Frontal cortex (tissue), 3 donors: ENCODE measurements at regions not wholly inside any gene's neighbourhood (a gene's known extent, or its start where the extent isn't known, plus 50 kb on each side); places are given as distances from the start of the nearest gene placed in this dataset.
"Not testable (repeated sequence)": the region's sequence is repeated elsewhere in the genome, so short reads cannot be mapped to it uniquely, and the experiment has no call there.

ENCODE experiments used
- DNase-seq, 2 donors: peaks; one replicate each; pipeline ENCODE4 v3.0.0; 2012; ENCODE audit warnings: low spot score in 2 of 2
- FAIRE-seq: peaks from 2 replicates; lab custom pipeline; 2012; peaks lifted over from hg19 to GRCh38; lab: Jason Lieb, UNC
- donor health status: control.
- donor health status: control.
- donor health status: control.

DNA sequence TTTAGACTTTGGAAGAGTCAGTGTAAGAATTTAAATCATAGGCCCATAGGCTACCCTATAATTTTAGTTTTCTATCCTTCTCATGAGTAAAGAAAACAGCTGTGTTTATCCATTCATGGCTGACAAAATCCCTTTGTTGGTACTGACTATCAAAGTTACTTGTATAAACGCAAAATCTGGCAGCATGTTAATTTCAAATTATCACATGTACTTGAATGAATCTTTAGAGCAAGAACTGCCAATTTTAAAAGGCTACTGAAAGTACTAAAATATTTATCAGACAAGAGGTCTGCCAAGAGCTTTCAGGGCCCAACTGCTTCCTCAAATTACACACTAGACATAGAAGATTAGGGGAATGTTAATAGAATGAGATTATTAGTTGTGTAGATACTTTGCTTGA, 66.6 kb downstream of the MYL12B start:
- FAIRE-seq (no peak), DNase-seq (no peak)

DNA sequence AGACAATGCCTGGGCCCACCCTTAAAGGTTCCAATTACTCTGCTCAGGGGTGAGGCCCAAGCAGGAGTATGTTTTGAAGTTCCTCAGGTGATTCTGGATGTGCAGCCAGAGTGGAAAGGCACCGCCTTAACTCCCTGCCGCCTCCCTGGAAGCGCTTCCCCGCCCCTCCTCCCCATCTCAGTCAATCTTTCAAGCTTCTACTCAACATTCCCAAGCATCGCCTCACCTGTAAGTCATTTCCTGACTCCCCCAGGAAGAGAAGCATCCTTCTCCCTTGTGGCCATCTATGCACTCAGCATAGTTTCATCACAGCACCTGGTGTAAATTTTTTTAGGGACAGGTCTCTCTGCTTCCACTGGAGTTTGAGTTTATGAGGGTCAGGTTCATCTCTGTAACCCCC, 67.5 kb downstream of the MYL12B start:
- DNase-seq (no peak), FAIRE-seq (no peak)

DNA sequence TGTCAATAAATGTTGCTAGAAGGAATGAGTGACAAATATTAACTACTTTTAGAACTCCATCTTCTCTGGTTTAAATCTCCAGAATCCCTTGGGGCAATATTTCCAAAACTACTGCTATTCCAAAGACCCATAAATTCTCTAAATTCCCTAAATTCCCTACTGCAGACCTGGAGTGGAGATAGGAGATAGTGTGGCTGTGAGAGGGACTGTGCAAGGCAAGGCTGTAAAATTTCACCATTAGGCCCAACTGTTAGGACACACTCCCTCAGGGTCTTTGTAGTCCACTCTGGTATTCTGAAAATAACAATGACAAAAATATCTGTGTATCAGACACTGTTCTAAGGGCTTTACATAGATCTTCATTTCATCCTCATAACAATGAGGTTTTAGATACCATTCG, 67.9 kb downstream of the MYL12B start:
- no peak for FAIRE-seq
- no peak for DNase-seq

DNA sequence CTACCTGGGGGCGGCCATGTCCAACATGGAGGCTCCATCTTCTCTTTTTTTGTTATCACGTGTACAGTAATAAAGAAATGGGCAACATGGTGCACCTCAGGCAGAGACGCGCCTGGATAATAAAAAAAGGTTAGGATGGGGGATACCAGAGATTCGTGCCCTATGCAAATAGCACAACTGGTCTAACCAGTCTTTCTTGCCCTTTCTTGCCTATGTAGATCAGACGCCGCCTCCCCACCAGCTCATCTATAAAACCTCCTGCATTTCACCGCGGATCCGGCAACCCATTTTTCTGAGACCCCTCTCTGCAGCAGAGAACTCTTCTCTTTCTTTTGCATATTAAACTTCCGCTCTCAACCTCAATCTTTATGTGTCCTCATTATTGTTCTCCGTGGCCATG, 68.7 kb downstream of the MYL12B start:
- DNase-seq = no peak

DNA sequence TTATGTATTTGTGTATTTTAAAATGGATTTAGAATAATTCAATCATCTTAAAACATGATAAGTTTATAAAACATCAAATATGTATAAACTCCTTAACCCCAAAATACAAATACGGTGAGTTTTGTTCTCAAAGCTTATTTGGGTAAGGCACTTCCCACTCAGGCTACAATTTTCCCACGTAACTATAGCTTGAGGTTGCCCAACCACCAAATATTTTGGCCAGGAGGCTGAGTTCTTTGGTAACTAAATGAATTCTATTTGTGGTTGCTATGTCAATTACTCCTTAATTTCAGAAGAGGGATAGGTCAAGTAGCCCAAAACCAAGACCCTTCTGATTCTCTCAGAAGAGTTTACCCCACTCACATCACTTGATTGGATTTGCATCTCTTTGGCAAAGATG, 70.4 kb downstream of the MYL12B start:
- FAIRE-seq = no peak
- no peak for DNase-seq

More for the DNA sequence above, 68.7 kb downstream of the MYL12B start:
- FAIRE-seq = no peak

DNA sequence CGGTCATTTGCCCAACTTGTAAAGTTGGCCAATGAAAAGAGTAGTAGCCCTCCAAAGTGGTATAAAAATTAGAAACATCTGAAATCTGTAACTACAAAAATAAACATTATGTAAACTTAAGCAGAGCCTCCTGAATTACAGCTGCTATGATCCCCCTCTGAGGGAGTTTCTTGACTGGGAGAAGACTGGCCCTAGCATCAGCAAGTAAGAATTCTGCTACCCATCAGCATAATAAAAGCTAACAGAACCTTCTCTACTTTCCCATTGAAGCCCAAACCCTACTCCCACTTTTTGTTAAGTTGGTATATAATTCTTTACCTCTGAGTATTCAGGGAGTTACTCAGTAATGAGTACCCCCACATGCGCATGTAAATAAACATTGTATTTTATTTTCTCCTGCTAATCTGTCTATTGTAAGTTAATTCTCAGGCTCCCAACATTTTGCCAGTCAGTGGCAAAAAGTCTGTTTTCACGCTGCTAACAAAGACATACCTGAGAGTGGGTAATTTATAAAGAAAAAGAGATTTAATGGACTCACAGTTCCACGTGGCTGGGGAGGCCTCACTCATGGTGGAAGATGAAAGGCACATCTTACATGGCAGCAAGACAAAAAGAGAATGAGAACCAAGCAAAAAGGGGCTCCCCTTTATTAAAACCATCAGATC, 71.3 kb downstream of the MYL12B start:
- no peak for FAIRE-seq

DNA sequence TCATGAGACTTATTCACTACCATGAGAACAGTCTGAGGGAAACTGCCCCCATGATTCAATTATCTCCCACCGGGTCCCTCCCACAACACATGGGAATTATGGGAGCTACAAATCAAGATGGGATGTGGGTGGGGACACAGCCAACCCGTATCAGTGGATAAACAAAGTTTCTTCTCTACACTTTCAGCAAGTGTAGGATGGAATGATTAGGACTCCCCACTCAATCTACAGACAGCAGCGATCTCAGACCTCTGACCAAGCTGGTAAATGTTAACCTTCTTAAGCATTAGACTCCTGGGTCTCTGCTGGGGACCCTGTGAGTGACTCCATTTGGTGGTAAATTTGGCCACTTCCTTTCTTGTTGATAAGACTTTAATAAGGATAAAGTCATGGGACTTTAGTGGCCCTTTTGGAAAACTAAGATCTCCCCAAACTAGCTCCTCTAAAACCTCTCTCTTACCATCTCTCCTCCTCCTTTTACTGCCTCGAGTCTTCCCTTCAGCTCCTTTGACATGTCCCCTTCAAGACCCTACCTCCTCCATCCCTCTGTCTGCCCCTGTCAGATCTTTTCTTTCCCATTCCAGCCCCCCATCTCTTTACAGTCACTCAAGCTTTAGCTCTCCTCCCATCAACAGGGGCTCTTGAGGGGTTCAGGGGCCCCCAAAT, 71.9 kb downstream of the MYL12B start:
- DNase-seq (no peak), FAIRE-seq (no peak)

More for the DNA sequence above, 71.3 kb downstream of the MYL12B start:
- no peak for DNase-seq

DNA sequence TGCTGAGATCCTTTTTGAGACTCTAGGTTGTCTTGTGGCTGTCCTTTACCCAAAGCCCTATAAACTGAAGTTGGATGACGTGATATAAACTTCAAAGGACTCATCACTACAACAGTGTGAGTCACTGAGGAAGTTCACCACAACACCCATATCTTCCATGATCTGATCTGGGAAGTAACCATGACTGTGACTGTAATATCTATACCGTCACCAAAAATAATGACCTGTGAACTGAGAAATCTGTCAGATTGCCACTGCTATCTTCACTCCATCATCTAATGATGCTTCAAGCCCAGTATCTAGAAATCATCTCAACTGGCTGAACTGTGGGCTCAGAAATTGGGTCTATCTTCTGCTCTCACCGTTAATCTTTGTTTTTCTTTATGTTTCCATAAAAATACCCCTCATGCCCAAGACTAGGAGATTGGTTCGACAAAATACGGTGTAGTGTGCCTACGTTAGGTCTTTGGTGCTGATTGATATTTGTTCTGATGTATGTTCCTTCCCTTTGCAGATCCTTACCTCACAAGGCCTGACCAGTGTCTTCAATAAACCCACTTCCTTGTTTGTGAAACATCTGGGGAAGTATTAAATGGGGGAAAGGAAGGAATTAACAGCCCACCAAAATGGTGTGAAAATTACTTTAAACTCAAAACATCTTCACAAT, 78.2 kb downstream of the MYL12B start:
- FAIRE-seq = no peak
- no peak for DNase-seq

DNA sequence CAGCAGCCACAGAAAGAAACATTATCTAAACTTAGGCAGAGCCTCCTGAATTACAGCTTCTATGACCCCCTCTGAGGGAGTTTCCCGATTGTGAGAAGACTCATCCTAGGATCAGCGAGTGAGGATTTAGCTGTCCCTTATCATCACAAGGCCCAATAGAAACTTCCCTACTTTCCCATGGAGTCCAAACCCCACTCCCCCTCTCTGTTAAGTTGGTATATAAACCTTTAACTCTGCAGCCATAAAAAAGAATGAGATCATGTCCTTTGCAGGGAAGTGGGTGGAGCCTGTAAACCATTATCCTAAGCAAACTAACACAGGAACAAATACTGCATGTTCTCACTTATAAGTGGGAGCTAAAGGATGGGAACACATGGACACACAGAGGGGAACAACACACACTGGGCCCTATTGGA, 78.8 kb downstream of the MYL12B start:
- no peak for FAIRE-seq
- no peak for DNase-seq

DNA sequence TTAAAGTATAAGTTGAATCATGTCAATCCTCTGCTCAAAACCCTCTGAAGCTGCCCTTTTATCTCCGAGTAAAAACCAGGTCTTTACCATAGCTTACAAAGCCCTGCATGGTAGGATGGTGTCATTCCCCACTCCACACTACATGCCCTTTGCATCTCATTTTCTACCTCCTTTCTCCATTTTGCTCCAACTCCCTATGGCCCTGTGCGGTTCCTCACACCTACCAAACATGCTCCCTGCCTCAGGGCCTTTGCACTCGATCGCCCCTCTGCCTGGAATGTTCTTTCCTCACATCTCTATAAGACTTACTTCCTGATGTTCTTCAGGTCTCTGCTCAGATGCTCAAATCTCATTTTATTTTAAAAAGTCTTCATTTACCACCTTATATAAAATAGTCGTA, 80.7 kb downstream of the MYL12B start:
- DNase-seq (no peak), FAIRE-seq (no peak)

DNA sequence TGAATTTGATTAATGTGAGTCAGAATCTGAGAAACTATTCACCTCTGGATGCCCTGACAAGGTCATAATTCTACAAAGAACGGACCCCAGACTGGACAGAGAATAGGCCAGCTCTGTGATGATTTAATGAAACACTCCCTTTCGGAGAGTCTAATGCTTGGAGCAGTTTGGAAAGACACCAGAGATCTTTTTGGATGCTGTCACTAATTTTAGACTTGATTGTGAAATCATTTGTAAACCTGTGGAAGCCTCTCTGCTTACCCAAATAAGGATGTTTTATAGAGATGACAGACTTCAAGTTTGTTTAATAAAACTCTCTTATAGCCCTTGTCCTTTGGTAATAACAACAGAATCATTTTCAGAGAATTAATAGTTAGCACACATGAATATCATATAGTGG, 83.5 kb downstream of the MYL12B start:
- no peak for FAIRE-seq
- no peak for DNase-seq

DNA sequence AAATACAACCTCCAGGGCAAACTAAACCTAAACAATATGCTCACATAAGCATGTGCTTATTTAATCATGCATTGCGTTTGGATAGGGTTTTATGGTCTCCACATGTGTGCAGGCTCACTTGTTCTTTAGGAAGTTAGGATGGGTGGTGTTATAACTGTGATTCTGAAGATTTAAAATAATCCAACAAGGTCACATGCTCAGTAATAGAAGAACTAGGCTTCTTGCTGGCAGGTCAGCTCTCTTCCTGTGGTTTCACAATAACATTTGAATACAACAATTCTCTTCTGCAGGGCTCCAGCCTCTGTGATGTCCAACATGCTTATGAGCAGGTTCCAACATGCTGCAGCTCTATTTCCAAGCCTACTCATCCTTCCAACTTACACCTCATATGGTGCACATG, 84.0 kb downstream of the MYL12B start:
- FAIRE-seq (no peak), DNase-seq (no peak)

DNA sequence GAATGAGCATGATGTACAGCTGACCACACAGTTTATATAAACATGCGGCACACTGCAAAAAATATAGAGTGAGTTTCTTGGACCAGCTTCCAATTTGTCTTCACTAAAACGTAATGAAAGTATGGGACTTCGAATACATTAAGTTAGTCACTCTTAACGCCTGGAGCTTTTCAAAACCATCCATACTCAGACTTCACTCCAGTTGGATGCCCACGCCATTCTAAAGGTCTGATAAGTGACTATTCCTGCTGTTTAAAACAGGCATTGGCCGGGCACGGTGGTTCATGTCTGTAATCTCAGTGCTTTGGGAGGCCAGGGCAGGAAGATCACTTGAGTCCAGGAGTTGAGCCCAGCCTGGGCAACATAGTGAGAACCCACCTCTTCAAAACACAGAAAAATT, 84.6 kb downstream of the MYL12B start:
- FAIRE-seq = no peak

DNA sequence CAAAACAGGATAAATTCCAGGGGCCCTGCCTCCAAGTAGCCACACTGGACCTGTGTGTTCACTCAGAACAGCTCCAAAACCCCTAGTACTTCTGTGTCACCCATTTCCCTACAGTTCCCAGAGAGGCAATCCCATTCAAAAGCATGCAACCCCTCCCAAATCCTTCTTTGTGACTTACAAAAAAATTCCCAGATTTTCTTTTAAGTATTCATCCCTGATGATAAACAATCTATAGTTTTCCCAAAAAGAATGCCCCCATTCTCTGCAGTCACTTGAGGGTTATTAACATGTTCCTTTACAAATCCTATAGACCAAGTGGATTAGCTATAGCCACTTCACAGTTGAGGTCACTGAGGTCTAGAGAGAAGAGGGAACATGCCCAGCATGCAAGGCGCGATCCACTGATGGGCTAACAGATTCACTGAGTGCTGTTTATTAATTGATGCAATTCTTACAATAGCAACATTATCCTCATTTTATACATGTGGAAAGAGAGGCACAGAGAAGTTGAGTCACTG, 85.4 kb downstream of the MYL12B start:
- DNase-seq = no peak

More for the DNA sequence above, 84.6 kb downstream of the MYL12B start:
- no peak for DNase-seq

DNA sequence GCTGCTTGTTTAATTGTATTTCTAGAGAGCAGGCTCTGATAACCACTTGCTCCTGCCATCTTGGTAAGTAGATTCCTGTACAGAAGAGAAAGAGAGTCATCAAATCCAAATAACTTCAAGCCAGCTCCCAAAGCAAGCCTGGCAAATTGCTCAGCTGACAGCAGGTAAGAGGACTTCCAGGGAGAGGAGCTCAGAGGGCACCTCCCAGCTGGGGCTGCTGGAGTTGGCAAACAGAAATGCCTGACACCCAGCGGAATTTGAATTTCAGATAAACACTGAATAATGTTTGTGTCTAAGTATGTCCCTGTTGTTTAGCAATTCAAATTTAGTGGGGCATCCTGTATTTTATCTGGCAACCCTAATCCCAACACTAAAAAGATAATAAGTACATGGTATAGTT, 86.2 kb downstream of the MYL12B start:
- FAIRE-seq (no peak), DNase-seq (no peak)

More for the DNA sequence above, 85.4 kb downstream of the MYL12B start:
- no peak for FAIRE-seq

DNA sequence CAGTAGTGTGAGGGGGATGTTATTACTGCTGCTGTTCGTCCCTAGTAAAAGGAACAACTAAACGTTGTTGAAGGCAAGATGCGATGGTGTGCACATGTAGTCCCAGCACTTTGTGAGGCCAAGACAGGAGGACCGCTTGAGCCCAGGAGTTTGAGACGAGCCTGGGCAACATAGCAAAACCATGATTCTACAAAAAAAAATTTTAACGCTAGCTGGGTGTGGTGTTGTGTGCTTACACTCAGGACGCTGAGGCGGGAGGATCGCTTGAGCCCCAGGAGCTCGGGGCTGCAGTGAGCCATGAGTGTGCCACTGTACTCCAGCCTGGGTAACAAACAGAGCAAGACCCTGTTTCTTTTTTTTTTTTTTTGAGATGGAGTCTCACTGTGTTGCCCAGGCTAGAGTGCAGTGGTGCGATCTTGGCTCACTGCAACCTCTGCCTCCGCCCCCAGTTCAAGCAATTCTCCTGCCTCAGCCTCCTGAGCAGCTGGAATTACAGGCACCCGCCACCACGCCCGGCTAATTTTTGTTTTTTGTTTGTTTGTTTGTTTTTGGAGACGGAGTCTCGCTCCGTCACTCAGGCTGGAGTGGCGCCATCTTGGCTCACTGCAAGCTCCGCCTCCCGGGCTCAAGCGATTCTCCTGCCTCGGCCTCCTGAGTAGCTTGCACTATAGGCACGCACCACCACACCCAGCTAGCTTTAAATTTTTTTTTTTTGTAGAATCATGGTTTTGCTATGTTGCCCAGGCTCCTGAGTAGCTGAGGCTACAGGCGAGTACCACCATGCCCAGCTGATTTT, 87.3 kb downstream of the MYL12B start:
- FAIRE-seq, DNase-seq: not testable (repeated sequence)

DNA sequence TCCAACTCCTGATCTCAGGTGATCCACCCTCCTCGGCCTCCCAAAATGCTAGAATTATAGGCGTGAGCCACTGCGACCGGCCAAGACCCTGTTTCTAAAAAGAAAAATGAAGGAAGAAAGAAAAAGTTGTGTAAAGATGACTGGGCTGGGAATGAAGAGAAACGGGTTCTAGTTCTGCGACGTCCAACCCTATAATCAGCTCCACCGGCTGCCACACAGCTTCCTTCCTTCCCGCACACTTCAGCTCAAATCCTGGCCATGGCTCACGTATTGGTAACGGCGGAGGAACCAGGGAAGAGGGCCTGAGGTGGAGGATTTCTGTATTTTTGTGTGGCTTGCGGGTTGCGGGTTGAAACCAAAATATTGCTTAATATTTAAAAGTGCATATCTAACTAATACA, 88.1 kb downstream of the MYL12B start:
- FAIRE-seq = no peak

DNA sequence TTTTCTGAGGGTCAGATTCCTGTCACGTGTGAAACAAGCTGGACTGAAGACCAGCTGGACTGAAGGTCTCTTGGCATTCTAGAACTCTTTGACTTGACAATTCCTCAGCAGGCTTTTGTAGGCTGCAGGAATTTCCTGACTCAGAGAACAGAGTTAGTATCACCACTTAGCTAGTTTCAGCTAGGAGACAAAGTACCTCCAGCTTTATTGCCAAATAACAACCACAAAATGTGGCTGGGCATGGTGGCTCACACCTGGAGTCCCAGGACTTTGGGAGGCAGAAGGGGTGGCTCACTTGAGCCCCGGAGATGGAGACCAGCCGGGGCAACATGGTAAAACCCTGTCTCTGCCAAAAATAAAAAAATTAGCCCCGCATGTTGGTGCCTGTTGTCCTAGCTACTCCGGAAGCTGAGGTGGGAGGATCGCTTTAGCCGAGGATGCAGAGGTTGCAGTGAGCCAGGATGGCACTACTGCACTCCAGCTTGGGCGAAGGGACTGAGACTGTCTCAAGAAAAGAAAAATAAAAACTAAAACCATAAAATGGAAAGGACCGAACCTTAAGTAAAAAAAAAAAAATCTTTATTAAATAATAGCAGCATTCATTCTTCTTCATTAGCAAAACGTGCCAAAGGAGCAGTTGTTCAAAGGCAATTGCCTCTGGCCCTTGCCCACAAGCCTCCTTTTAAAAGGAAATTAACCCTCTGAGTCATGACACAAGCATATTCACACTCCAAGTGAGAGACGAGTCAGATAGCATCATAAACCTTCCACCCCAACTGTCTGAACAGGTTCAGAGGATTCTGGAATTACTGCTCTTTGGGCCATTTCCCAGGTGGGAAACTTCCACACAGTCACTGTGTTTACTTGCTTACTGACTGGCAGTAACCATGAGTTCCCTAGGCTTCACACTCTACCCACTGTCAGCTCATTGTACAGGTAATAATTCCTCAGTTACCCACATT, 88.9 kb downstream of the MYL12B start:
- DNase-seq = no peak
- no peak for FAIRE-seq

More for the DNA sequence above, 88.1 kb downstream of the MYL12B start:
- no peak for DNase-seq

DNA sequence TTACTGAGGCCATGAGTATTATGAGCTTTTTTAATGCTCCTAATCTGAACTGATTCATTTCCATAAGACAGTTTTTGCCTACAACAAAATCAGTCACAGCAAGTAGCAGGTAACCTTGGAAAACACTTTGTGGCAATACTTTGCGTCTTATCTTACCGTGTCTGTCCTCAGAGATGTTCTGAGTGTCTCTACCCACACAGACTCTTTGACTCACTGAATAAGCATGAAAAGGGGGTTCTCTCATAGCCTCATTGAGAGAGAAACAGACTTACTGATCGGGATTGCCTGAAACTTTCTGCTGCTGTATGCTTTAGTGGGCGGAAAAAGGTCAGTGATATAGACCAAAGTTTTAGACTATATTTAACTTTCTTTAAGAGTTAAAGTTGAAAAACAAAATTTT, 92.6 kb downstream of the MYL12B start:
- DNase-seq (no peak), FAIRE-seq (no peak)
